Neural progenitor cell (in vitro differentiated cells): ENCODE measurements at regions not wholly inside any gene's neighbourhood (a gene's known extent, or its start where the extent isn't known, plus 50 kb on each side); places are given as distances from the start of the nearest gene placed in this dataset.

Experiments used
- CTCF ChIP-seq: fragments of 200-600 bp; sonication (generic); IDR thresholded peaks from 2 replicates; pipeline ENCODE4 v1.5.1; 2017; ENCODE audit warnings: antibody characterized with exemption, mild to moderate bottlenecking
- EZH2 ChIP-seq: fragments of 200-600 bp; sonication (generic); IDR thresholded peaks from 2 replicates; pipeline ENCODE4 v1.6.1; 2017; ENCODE audit warnings: antibody characterized with exemption, mild to moderate bottlenecking, moderate library complexity
- EZH2phosphoT487 ChIP-seq: fragments of 200-600 bp; sonication (generic); IDR thresholded peaks from 2 replicates; pipeline ENCODE4 v1.6.1; 2017; ENCODE audit warnings: antibody characterized with exemption

GRCh38 chrX:40169193-40170101 lies 71.7 kb upstream of the BCOR start:
- peak; percentile 68 for TF ChIP-seq CTCF
- no peak for TF ChIP-seq EZH2
- peak; percentile 24 for TF ChIP-seq EZH2phosphoT487
